Smooth muscle cell (in vitro differentiated cells): ENCODE measurements at regions not wholly inside any gene's neighbourhood (a gene's known extent, or its start where the extent isn't known, plus 50 kb on each side); places are given as distances from the start of the nearest gene placed in this dataset.

Source experiments
- DNase-seq: peaks from one replicate; lab custom pipeline; 2025; ENCODE audit not compliant: unreplicated experiment; lab: John Stamatoyannopoulos, UW
- H2AFZ ChIP-seq: fragments of 200-600 bp; sonication (generic); 2 replicates; pipeline ENCODE4 v1.6.0; 2016; ENCODE audit warnings: antibody characterized with exemption, low read depth, mild to moderate bottlenecking
- H3F3A ChIP-seq: fragments of 200-600 bp; sonication (generic); 2 replicates; pipeline ENCODE4 v1.6.0; 2017; ENCODE audit warnings: antibody characterized with exemption, low read depth
- H3K27ac ChIP-seq: fragments of 200-600 bp; sonication (generic); 2 replicates; pipeline ENCODE4 v1.5.1; 2016; ENCODE audit warnings: low read depth, mild to moderate bottlenecking
- H3K27me3 ChIP-seq: fragments of 200-600 bp; sonication (generic); 2 replicates; pipeline ENCODE4 v1.6.1; 2016; ENCODE audit warnings: low read depth, mild to moderate bottlenecking
- H3K36me3 ChIP-seq: fragments of 200-600 bp; sonication (generic); 2 replicates; pipeline ENCODE4 v1.5.1; 2016; ENCODE audit warnings: low read depth
- H3K4me1 ChIP-seq: fragments of 200-600 bp; sonication (generic); 2 replicates; pipeline ENCODE4 v1.5.1; 2016; ENCODE audit warnings: low read depth
- H3K4me2 ChIP-seq: fragments of 200-600 bp; sonication (generic); 2 replicates; pipeline ENCODE4 v1.6.0; 2016; ENCODE audit warnings: mild to moderate bottlenecking
- H3K4me3 ChIP-seq: fragments of 200-600 bp; sonication (generic); 2 replicates; pipeline ENCODE4 v1.5.1; 2016; ENCODE audit warnings: mild to moderate bottlenecking
- H3K79me2 ChIP-seq: fragments of 200-600 bp; sonication (generic); 2 replicates; pipeline ENCODE4 v1.6.0; 2016; ENCODE audit warnings: low read depth, mild to moderate bottlenecking
- H3K9ac ChIP-seq: fragments of 200-600 bp; sonication (generic); 2 replicates; pipeline ENCODE4 v1.6.0; 2016; ENCODE audit warnings: low read depth
- H3K9me3 ChIP-seq: fragments of 200-600 bp; sonication (generic); replicated peaks from 2 replicates; pipeline ENCODE4 v1.5.1; 2016; ENCODE audit warnings: low read depth
- H4K20me1 ChIP-seq: fragments of 200-600 bp; sonication (generic); 2 replicates; pipeline ENCODE4 v1.6.0; 2016; ENCODE audit warnings: low read depth
- WGBS: methylation state at CpG from one replicate; pipeline ENCODE4 v1.1.7; 2016; ENCODE audit warnings: low lambda C conversion rate; 5-methylcytosine and 5-hydroxymethylcytosine counted together
- TF ChIP-seq, protein P1 (sequence below): fragments of 200-600 bp; sonication (generic); IDR thresholded peaks from 2 replicates; pipeline ENCODE4 v1.5.1; 2017; ENCODE audit warnings: borderline replicate concordance, mild to moderate bottlenecking, antibody characterized with exemption; ENCODE audit not compliant: insufficient read depth, poor library complexity, severe bottlenecking

DNA sequence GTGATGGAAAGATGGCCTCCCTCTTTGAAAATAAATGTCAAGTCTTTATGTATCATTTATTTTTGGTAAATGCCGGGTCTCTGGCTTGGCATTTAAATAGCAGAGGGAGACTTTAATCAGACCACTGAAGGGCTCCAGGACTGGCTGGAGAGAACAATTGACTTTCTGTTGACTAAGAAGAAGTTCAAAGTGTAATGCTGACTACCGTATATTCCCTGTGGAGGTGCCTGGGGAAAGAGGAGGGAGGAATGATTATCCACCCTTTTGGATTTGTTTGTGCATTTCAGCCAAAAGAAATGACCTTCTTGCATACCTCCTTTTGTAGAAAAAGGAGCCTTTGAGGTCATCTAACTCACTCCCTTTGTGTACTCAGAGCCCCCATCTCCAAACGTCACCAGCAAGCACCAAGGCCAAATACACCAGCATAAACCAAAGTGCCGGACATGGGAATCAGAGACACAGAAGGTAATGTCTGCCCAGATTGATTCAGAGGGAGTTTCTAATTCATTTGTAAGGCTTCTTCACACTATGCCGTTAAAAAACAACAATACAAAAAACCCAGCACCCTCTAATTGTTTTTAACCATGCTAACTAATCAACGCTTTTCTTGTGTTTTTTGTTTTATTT lies 75.2 kb downstream of the PRLHR start:
- WGBS, result 87% methylated on average over 6 of the region's 6 CpGs
- no peak overlapping the region for H3K9ac ChIP-seq
- H2AFZ ChIP-seq, result no peak overlapping the region
- peaks cover 4% of the 10 kb centered on the region for H3K9me3 ChIP-seq
- H3K4me3 ChIP-seq, result no peak overlapping the region
- no peaks in the 10 kb centered on the region for H3K4me1 ChIP-seq
- no peak overlapping the region for H3K27ac ChIP-seq
- no peaks in the 10 kb centered on the region for H3F3A ChIP-seq
- no peaks in the 10 kb centered on the region for H3K36me3 ChIP-seq
- H3K79me2 ChIP-seq, result no peaks in the 10 kb centered on the region
- no peak for DNase-seq
- TF ChIP-seq, protein P1, sequence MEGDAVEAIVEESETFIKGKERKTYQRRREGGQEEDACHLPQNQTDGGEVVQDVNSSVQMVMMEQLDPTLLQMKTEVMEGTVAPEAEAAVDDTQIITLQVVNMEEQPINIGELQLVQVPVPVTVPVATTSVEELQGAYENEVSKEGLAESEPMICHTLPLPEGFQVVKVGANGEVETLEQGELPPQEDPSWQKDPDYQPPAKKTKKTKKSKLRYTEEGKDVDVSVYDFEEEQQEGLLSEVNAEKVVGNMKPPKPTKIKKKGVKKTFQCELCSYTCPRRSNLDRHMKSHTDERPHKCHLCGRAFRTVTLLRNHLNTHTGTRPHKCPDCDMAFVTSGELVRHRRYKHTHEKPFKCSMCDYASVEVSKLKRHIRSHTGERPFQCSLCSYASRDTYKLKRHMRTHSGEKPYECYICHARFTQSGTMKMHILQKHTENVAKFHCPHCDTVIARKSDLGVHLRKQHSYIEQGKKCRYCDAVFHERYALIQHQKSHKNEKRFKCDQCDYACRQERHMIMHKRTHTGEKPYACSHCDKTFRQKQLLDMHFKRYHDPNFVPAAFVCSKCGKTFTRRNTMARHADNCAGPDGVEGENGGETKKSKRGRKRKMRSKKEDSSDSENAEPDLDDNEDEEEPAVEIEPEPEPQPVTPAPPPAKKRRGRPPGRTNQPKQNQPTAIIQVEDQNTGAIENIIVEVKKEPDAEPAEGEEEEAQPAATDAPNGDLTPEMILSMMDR, result no peak
- H3K4me2 ChIP-seq, result no peak overlapping the region
- no peaks in the 10 kb centered on the region for H4K20me1 ChIP-seq
- no peaks in the 10 kb centered on the region for H3K27me3 ChIP-seq

GRCh38 chr10:118518095-118518494 lies 77.4 kb downstream of the PRLHR start:
- Histone ChIP-seq H3K79me2 (no peaks in the 10 kb centered on the region), H3K9me3 (peaks cover 4% of the 10 kb centered on the region), H3K4me1 (no peaks in the 10 kb centered on the region), H3K27ac (no peak overlapping the region), H3K9ac (no peak overlapping the region), H4K20me1 (no peaks in the 10 kb centered on the region), H3K27me3 (no peaks in the 10 kb centered on the region), H3F3A (no peaks in the 10 kb centered on the region), H3K4me3 (no peak overlapping the region), H3K4me2 (no peak overlapping the region), H3K36me3 (no peaks in the 10 kb centered on the region), H2AFZ (no peak overlapping the region)
- no peak for DNase-seq
- TF ChIP-seq, protein P1, result no peak

DNA sequence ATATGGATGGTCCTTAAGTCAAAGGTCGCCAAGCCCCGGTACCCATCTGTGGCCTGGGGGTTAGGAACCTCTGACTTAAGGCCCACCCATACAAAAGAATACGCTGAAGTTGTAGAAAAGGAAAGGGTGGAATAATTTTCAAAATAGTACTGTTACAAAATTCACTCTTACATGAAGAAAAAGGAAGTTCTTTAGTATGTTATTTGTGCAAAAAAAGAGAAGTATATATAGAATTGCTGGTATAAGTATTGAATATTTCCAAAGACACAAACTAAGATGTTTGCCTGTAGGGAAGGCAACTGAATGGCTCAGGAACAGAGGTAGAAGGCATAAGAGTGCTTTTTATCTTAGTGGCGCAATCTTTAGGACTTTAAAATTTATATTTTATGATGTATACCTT lies 78.7 kb downstream of the PRLHR start:
- no peak overlapping the region for H3K27ac ChIP-seq
- 90% methylated on average over 4 of the region's 4 CpGs for WGBS
- no peak overlapping the region for H3K4me2 ChIP-seq
- H3K79me2 ChIP-seq, result no peaks in the 10 kb centered on the region
- H2AFZ ChIP-seq, result no peak overlapping the region
- no peaks in the 10 kb centered on the region for H3K36me3 ChIP-seq
- H3K9me3 ChIP-seq, result peaks cover 4% of the 10 kb centered on the region
- no peak overlapping the region for H3K4me3 ChIP-seq
- H3K4me1 ChIP-seq, result no peaks in the 10 kb centered on the region
- no peaks in the 10 kb centered on the region for H4K20me1 ChIP-seq
- no peaks in the 10 kb centered on the region for H3K27me3 ChIP-seq
- H3K9ac ChIP-seq, result no peak overlapping the region
- H3F3A ChIP-seq, result no peaks in the 10 kb centered on the region
- DNase-seq, result no peak
- TF ChIP-seq, protein P1, result no peak

DNA sequence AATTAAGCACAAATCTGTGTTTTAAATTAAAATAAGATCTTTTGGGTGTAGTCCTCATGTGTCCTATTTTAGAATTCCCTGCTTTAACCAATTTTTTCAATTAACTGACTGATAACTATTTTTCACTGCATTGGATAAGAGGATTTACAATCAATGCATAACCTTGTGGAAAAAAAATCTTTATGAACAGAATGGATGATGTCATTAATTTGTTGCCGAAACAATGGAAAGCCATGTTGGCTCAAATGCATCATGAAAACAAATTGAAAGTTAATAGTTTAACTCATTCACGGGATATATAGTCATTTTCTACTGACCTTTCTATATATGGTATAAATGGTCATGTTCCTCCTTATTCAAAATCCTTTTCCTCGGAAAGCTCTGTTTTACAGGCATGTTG lies 82.3 kb downstream of the PRLHR start:
- H3K79me2 ChIP-seq, result no peaks in the 10 kb centered on the region
- H3K9me3 ChIP-seq, result peaks cover 4% of the 10 kb centered on the region
- H3K9ac ChIP-seq, result no peak overlapping the region
- H4K20me1 ChIP-seq, result no peaks in the 10 kb centered on the region
- DNase-seq, result no peak
- H3K4me1 ChIP-seq, result no peaks in the 10 kb centered on the region
- no peak overlapping the region for H3K4me3 ChIP-seq
- no peaks in the 10 kb centered on the region for H3K36me3 ChIP-seq
- no peaks in the 10 kb centered on the region for H3K27me3 ChIP-seq
- H2AFZ ChIP-seq, result no peak overlapping the region
- H3F3A ChIP-seq, result no peaks in the 10 kb centered on the region
- TF ChIP-seq, protein P1, result no peak
- no peak overlapping the region for H3K4me2 ChIP-seq
- 92% methylated on average over 3 of the region's 3 CpGs for WGBS
- no peak overlapping the region for H3K27ac ChIP-seq
